T-cell (primary cell): ENCODE measurements at regions not wholly inside any gene's neighbourhood (a gene's known extent, or its start where the extent isn't known, plus 50 kb on each side); places are given as distances from the start of the nearest gene placed in this dataset.

Source experiments
- ATAC-seq, 4 experiments: fragments of 200-7000 bp in 3 of 4; fragments of 150-1000 bp in 1 of 4; cut with Tn5 transposase; replicated peaks in 1 of 4; 1 replicate in 3 of 4; 2 replicates in 1 of 4; pipeline ENCODE4 v1.10.0; 2021; ENCODE audit warnings: moderate library complexity in 3 of 4, mild to moderate bottlenecking in 2 of 4, moderate number of reproducible peaks in 1 of 4
- CTCF ChIA-PET, 2 donors: fragments of 300-600 bp; sonication (Branson Sonifier 250); formaldehyde crosslinking; loops; one replicate each; lab custom pipeline; 2022; ENCODE audit warnings: antibody characterized with exemption in 2 of 2; lab: Charles Lee
- POLR2A ChIA-PET, 2 donors: fragments of 300-600 bp; sonication (Branson Sonifier 250); formaldehyde crosslinking; loops; one replicate each; lab custom pipeline; 2022; ENCODE audit warnings: antibody characterized with exemption in 2 of 2; lab: Charles Lee
- DNase-seq, 35 experiments: peaks; one replicate each; pipeline versions ENCODE4 v3.0.0 to v3.0.0-alpha.2; 2013 to 2023
- H3K27ac ChIP-seq: one replicate; pipeline ENCODE4 v1.5.1; 2013; ENCODE audit warnings: low read length
- H3K27me3 ChIP-seq, 2 experiments: replicated peaks in 1 of 2; 1 replicate in 1 of 2; 2 replicates in 1 of 2; pipeline versions ENCODE4 v1.6.1 to v1.7.0; 2013; ENCODE audit warnings: low read length in 1 of 2, mixed read lengths in 1 of 2; ENCODE audit not compliant: control insufficient read depth in 2 of 2, insufficient read depth in 2 of 2; ENCODE audit errors: extremely low read depth in 1 of 2
- H3K36me3 ChIP-seq, 2 donors: 1 replicate in 1 of 2; 2 replicates in 1 of 2; pipeline versions ENCODE4 v1.6.1 to v1.7.0; 2013; ENCODE audit warnings: low read length in 1 of 2; ENCODE audit not compliant: control insufficient read depth in 2 of 2, insufficient read depth in 1 of 2; ENCODE audit errors: extremely low read depth in 1 of 2
- H3K4me1 ChIP-seq, 2 experiments: 1 replicate in 1 of 2; 2 replicates in 1 of 2; pipeline versions ENCODE4 v1.6.1 to v1.7.0; 2013; ENCODE audit warnings: low read length in 2 of 2, mixed read lengths in 1 of 2; ENCODE audit not compliant: insufficient read depth in 2 of 2, control insufficient read depth in 1 of 2; ENCODE audit errors: extremely low read depth in 1 of 2
- H3K4me3 ChIP-seq, 2 donors: 1 replicate in 1 of 2; 2 replicates in 1 of 2; pipeline versions ENCODE4 v1.5.1 to v1.7.0; 2013; ENCODE audit warnings: mild to moderate bottlenecking in 2 of 2, low read length in 1 of 2, moderate library complexity in 1 of 2; ENCODE audit not compliant: control insufficient read depth in 1 of 2; ENCODE audit errors: extremely low read depth in 1 of 2
- H3K9me3 ChIP-seq: 2 replicates; pipeline ENCODE4 v1.7.0; 2013
- H3K27ac Mint-ChIP-seq, 2 donors: one replicate each; pipeline ENCODE4 v1.8.0; 2020 to 2021; ENCODE audit warnings: mild to moderate bottlenecking in 2 of 2, mixed read lengths in 2 of 2
- H3K27me3 Mint-ChIP-seq, 2 donors: one replicate each; pipeline ENCODE4 v1.8.0; 2021 to 2022; ENCODE audit warnings: mixed read lengths in 2 of 2
- H3K36me3 Mint-ChIP-seq: one replicate; pipeline ENCODE4 v1.8.0; 2021; ENCODE audit warnings: mixed read lengths
- H3K4me1 Mint-ChIP-seq, 3 donors: one replicate each; pipeline ENCODE4 v1.8.0; 2020 to 2022; ENCODE audit warnings: mixed read lengths in 3 of 3, mild to moderate bottlenecking in 1 of 3
- H3K4me3 Mint-ChIP-seq, 3 donors: one replicate each; pipeline ENCODE4 v1.8.0; 2020 to 2022; ENCODE audit warnings: mild to moderate bottlenecking in 3 of 3, mixed read lengths in 3 of 3, moderate library complexity in 3 of 3
- H3K9me3 Mint-ChIP-seq, 3 donors: one replicate each; pipeline ENCODE4 v1.8.0; 2020 to 2022; ENCODE audit warnings: mixed read lengths in 3 of 3
- WGBS: methylation state at CpG from one replicate; pipeline ENCODE4 v1.1.5; 2013; ENCODE audit warnings: missing lambda C conversion rate; ENCODE audit not compliant: insufficient coverage; 5-methylcytosine and 5-hydroxymethylcytosine counted together

DNA sequence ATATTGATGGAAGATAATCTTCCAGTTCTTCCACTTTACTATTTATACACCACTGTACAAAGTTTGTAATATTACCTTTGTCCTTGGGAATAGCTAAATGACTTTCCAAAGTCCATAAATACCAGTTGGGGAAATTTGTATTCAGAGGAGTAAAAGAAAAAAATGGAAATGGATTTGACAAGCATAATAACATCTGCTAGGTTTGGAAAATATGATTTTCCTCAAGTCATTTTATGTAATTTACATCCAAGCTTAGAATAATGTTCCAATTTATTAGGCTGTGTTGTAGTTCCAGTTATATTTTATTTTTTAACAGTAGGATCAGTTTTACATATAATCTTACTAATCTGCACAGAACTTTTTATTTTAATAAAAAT is 563.0 kb upstream of the PKDCC start:
- no peaks in the 10 kb centered on the region for H3K9me3 Mint-ChIP-seq
- peaks cover 0 to 3% of the 10 kb centered on the region in 2 donors for H3K27me3 Mint-ChIP-seq
- ChIA-PET POLR2A (no interaction called here), CTCF (no interaction called here)
- H3K27me3 ChIP-seq: no peaks in the 10 kb centered on the region
- DNase-seq: no peak
- no peak overlapping the region for H3K4me3 ChIP-seq
- H3K9me3 ChIP-seq: no peaks in the 10 kb centered on the region
- no peak overlapping the region for H3K4me3 Mint-ChIP-seq
- H3K36me3 ChIP-seq: no peaks in the 10 kb centered on the region
- no peaks in the 10 kb centered on the region for H3K36me3 Mint-ChIP-seq
- H3K27ac Mint-ChIP-seq: no peak overlapping the region
- H3K4me1 ChIP-seq: no peaks in the 10 kb centered on the region
- H3K27ac ChIP-seq: no peak overlapping the region
- ATAC-seq: no peak
- no peaks in the 10 kb centered on the region for H3K4me1 Mint-ChIP-seq

DNA sequence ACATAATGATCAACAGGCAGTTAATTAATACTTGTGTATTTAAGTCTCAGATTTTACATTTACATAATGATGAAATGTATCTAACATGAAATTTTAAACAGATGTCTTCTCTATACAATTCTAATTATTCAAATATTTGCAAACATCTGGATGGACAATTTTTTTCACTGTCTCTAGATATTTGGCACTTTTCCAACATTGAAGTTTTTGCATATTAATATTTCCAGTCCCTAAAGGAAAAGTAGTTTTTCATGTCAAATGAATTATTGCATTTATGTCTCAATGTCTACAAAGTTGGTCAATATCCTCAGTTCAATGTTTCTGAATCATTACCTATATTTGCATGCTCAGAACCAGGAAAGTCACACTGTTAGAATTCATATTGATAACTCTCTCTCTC is 560.9 kb upstream of the PKDCC start:
- CTCF ChIA-PET: no interaction called here
- Mint-ChIP-seq H3K27ac (no peak overlapping the region), H3K4me1 (no peaks in the 10 kb centered on the region), H3K27me3 (no peaks in the 10 kb centered on the region), H3K4me3 (no peak overlapping the region), H3K9me3 (peaks cover 0 to 5% (median 0%) of the 10 kb centered on the region in 3 donors), H3K36me3 (no peaks in the 10 kb centered on the region)
- no peak for ATAC-seq
- Histone ChIP-seq H3K27ac (no peak overlapping the region), H3K4me1 (no peaks in the 10 kb centered on the region), H3K36me3 (no peaks in the 10 kb centered on the region), H3K27me3 (no peaks in the 10 kb centered on the region), H3K9me3 (no peaks in the 10 kb centered on the region), H3K4me3 (no peak overlapping the region)
- POLR2A ChIA-PET: no interaction called here
- no peak for DNase-seq

GRCh38 chr2:41488888-41489287 is 558.9 kb upstream of the PKDCC start:
- Mint-ChIP-seq H3K36me3 (no peaks in the 10 kb centered on the region), H3K4me3 (no peak overlapping the region), H3K9me3 (peaks cover 5 to 10% (median 5%) of the 10 kb centered on the region in 3 donors), H3K27ac (no peak overlapping the region), H3K4me1 (no peaks in the 10 kb centered on the region), H3K27me3 (no peaks in the 10 kb centered on the region)
- Histone ChIP-seq H3K4me1 (no peaks in the 10 kb centered on the region), H3K36me3 (no peaks in the 10 kb centered on the region), H3K27me3 (no peaks in the 10 kb centered on the region), H3K9me3 (no peaks in the 10 kb centered on the region), H3K27ac (no peak overlapping the region), H3K4me3 (no peak overlapping the region)
- CTCF ChIA-PET: no interaction called here
- POLR2A ChIA-PET: no interaction called here
- DNase-seq (no peak), ATAC-seq (no peak)

GRCh38 chr2:41489638-41490037 is 558.2 kb upstream of the PKDCC start:
- no peak overlapping the region for H3K27ac ChIP-seq
- DNase-seq: no peak

DNA sequence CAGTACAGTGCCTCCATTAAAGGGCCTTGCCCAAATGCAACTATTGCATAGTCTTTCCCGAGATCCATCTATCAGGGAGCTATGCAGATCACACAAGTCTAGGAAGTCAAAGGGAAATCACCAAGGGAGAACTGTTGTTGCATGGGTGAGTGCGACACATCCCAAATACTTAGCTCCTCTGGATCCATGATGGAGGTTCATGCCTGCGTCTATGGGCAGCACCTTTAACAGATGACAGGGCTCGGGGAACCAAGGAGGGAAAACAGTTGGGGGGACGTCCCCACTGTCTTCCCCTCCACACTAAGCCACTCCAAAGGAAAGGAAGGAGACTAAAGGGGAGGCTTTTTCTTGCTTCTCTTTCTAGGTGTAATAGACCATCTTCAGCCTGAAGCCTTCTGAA is 552.8 kb upstream of the PKDCC start:
- Mint-ChIP-seq H3K9me3 (peaks cover 20 to 41% (median 22%) of the 10 kb centered on the region in 3 donors), H3K27ac (no peak overlapping the region), H3K4me1 (no peaks in the 10 kb centered on the region), H3K36me3 (peaks cover 4% of the 10 kb centered on the region), H3K4me3 (no peak overlapping the region), H3K27me3 (no peaks in the 10 kb centered on the region)
- H3K36me3 ChIP-seq: no peaks in the 10 kb centered on the region
- WGBS: 100% methylated on average over 1 of the region's 5 CpGs
- ATAC-seq (no peak), DNase-seq (no peak)
- CTCF ChIA-PET: no interaction called here
- no peaks in the 10 kb centered on the region for H3K27me3 ChIP-seq
- POLR2A ChIA-PET: no interaction called here
- H3K4me1 ChIP-seq: no peaks in the 10 kb centered on the region
- peaks cover 5% of the 10 kb centered on the region for H3K9me3 ChIP-seq
- H3K4me3 ChIP-seq: no peak overlapping the region
- no peak overlapping the region for H3K27ac ChIP-seq

More at GRCh38 chr2:41489638-41490037, 558.2 kb upstream of the PKDCC start:
- Histone ChIP-seq H3K4me1 (no peaks in the 10 kb centered on the region), H3K4me3 (no peak overlapping the region), H3K9me3 (peaks cover 2% of the 10 kb centered on the region), H3K27me3 (no peaks in the 10 kb centered on the region), H3K36me3 (no peaks in the 10 kb centered on the region)
- Mint-ChIP-seq H3K36me3 (no peaks in the 10 kb centered on the region), H3K27me3 (no peaks in the 10 kb centered on the region), H3K4me3 (no peak overlapping the region), H3K27ac (no peak overlapping the region), H3K4me1 (no peaks in the 10 kb centered on the region), H3K9me3 (peaks cover 10 to 17% (median 11%) of the 10 kb centered on the region in 3 donors)
- ChIA-PET CTCF (no interaction called here), POLR2A (no interaction called here)
- no peak for ATAC-seq

- Histone ChIP-seq H3K4me1 (no peaks in the 10 kb centered on the region), H3K4me3 (no peak overlapping the region), H3K36me3 (no peaks in the 10 kb centered on the region), H3K9me3 (peaks cover 5% of the 10 kb centered on the region), H3K27me3 (no peaks in the 10 kb centered on the region), H3K27ac (no peak overlapping the region)
- POLR2A ChIA-PET: no interaction called here
- 100% methylated on average over 1 of the region's 3 CpGs for WGBS
- H3K4me3 Mint-ChIP-seq: no peak overlapping the region
- H3K9me3 Mint-ChIP-seq: peaks cover 20 to 49% (median 22%) of the 10 kb centered on the region in 3 donors
- CTCF ChIA-PET: no interaction called here
- H3K27me3 Mint-ChIP-seq: no peaks in the 10 kb centered on the region
- H3K36me3 Mint-ChIP-seq: peaks cover 4% of the 10 kb centered on the region
- no peak for ATAC-seq
- H3K27ac Mint-ChIP-seq: no peak overlapping the region
- DNase-seq: no peak
- no peaks in the 10 kb centered on the region for H3K4me1 Mint-ChIP-seq
These were observed 550.9 kb upstream of the PKDCC start for GRCh38 chr2:41496908-41497307.

GRCh38 chr2:41498781-41499180 is 549.0 kb upstream of the PKDCC start:
- ATAC-seq: no peak
- Mint-ChIP-seq H3K27me3 (no peaks in the 10 kb centered on the region), H3K4me1 (no peaks in the 10 kb centered on the region), H3K36me3 (peaks cover 4% of the 10 kb centered on the region), H3K4me3 (no peak overlapping the region), H3K9me3 (peaks cover 18 to 44% (median 20%) of the 10 kb centered on the region in 3 donors), H3K27ac (no peak overlapping the region)
- POLR2A ChIA-PET: no interaction called here
- Histone ChIP-seq H3K27me3 (no peaks in the 10 kb centered on the region), H3K9me3 (peaks cover 5% of the 10 kb centered on the region), H3K27ac (no peak overlapping the region), H3K36me3 (no peaks in the 10 kb centered on the region), H3K4me3 (no peak overlapping the region), H3K4me1 (no peaks in the 10 kb centered on the region)
- WGBS: 80% methylated on average over 2 of the region's 3 CpGs
- DNase-seq: no peak
- CTCF ChIA-PET: no interaction called here
